NCI-H1417 (cell line): ENCODE measurements at regions not wholly inside any gene's neighbourhood (a gene's known extent, or its start where the extent isn't known, plus 50 kb on each side); places are given as distances from the start of the nearest gene placed in this dataset.
"Not testable (repeated sequence)": the region's sequence is repeated elsewhere in the genome, so short reads cannot be mapped to it uniquely, and the experiment has no call there.

Source experiments
- DNase-seq, 3 experiments: peaks; one replicate each; lab custom pipeline; 2025; lab: John Stamatoyannopoulos, UW

DNA sequence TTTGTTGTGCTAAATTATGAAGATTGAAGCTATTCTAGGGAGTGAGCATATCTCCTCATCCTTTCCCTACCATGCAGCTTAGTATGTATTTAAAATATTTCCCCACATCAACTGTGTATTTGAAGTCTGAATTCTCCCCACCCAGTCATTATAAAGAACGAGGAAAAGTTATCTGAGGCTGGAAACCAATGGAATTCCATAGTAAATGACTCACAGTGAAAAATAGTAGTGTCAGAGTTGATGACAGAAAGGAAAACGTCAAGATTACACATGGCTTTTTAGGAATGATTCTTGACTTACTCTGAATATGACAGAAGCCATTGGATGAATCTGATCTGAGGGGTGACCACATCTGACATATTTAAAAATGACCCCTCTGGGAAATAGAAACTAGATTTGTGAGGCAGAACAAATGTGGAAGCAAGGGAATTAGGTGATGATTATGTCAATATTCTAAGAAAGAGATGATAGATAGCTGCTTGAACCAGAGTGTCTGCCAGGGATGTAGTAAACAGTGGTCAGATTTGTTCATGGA lies 1768.9 kb upstream of the CDH9 start:
- DNase-seq = no peak

- DNase-seq = not testable (repeated sequence)
These were observed 1760.6 kb upstream of the CDH9 start for GRCh38 chr5:28799035-28799434.

GRCh38 chr5:28788954-28789353 lies 1750.6 kb upstream of the CDH9 start:
- DNase-seq = peak in 1 of 3 experiments; percentile 63

DNA sequence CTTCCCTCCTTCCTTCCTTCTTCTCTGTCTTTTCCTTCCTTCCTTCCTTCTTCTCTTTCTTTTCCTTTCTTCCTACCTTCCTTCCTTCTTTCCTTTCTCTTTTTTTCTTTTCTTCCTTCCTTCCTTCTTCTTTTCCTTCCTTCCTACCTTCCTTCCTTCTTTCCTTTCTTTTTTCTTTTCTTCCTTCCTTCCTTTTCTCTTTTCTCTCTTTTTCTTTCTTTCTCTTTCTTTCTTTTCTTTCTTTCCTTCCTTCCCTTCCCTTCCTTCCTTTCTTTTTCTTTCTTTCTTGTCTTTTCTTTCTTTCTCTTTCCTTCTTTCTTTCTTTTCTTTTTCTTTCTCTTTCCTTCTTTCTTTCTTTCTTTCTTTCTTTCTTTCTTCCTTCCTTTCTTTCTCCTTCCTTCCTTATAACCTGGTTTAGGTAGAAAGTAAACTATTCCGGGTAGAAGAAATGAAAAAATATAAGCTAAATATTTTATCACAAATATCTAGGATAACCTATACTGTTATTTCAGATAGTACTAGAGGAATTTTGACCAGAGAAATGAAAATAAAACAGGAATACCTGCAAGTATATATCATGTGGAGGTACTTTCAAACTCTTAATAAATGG lies 1741.8 kb upstream of the CDH9 start:
- no peak for DNase-seq

DNA sequence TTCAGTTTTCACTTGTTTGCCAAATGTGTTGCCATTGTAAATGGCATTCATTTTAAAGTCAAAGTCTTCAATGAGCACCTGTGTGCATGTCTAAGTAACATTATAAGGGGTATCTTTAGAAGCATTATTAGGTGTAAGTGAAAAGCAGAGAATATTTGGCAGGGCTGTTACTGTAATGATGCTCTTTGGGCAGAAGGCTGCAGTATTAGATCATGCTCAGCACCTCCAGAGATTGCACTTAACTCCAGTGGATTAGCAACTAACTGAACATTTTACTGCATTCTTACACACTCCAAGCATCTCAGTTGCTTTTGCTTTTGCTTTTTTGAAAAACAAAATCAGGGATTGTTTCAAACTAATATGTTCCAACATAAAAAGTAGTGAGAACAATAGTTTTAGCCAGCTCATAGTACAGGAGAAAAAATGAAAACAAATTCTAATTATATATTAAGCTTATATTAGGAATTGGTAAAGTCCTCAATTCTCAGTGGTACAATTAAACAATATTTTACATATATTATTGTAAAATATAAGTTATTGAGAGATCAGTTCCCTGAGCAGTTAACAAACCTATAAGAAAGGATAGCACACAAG lies 1740.9 kb upstream of the CDH9 start:
- peak in 2 of 3 experiments; percentile 23 to 73 for DNase-seq

- DNase-seq = no peak
These were observed 1731.9 kb upstream of the CDH9 start for GRCh38 chr5:28770307-28770706.

GRCh38 chr5:28766565-28767158 lies 1728.3 kb upstream of the CDH9 start:
- peak in 2 of 3 experiments; percentile 29 to 85 for DNase-seq

DNA sequence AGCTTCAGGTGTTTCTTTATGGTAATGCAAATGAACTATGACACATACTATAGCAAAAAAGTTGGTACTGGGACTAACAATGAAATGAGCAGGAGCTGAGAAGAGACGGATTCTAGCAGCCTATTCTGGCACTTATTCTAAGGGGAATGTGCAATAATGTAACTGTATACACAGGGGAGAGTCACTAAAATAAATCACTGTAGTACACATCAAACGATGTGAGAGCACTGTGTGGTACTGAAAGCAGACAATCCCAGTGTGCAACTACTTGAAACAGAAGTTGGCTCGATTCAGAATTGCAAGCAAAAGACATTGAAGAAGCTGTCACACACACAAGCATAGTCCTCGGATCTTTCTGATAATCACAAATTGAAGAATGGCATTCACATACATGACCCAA lies 1713.0 kb upstream of the CDH9 start:
- no peak for DNase-seq

- peak in 1 of 3 experiments; percentile 17 for DNase-seq
These were observed 1711.9 kb upstream of the CDH9 start for GRCh38 chr5:28750251-28750650.

- no peak for DNase-seq
These were observed 1710.1 kb upstream of the CDH9 start for GRCh38 chr5:28748446-28748845.

DNA sequence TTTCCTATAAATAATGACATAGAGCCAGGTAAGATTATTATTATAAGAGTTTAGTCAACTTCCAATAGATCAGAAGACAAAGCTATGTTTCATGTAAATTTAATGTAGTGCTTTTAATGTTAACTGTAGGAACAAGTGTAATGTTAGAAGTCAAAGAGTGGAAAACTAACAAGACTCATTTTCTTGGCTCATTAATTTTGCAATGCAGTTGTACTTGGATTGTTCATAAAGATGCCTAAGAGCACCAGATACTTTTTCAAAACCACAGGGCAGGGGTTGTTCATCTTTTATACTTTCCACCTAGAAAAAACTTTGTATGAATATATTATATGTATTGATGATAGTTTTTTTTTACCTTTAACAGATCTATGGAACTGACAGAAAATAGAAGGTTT lies 1705.3 kb upstream of the CDH9 start:
- no peak for DNase-seq

- no peak for DNase-seq
These were observed 1704.8 kb upstream of the CDH9 start for GRCh38 chr5:28743025-28743715.

- no peak for DNase-seq
These were observed 1699.3 kb upstream of the CDH9 start for GRCh38 chr5:28737682-28738081.

GRCh38 chr5:28737222-28737621 lies 1698.8 kb upstream of the CDH9 start:
- no peak for DNase-seq

GRCh38 chr5:28734396-28734795 lies 1696.0 kb upstream of the CDH9 start:
- DNase-seq = no peak

- peak in 2 of 3 experiments; percentile 15 to 85 for DNase-seq
These were observed 1690.7 kb upstream of the CDH9 start for GRCh38 chr5:28729067-28729466.

DNA sequence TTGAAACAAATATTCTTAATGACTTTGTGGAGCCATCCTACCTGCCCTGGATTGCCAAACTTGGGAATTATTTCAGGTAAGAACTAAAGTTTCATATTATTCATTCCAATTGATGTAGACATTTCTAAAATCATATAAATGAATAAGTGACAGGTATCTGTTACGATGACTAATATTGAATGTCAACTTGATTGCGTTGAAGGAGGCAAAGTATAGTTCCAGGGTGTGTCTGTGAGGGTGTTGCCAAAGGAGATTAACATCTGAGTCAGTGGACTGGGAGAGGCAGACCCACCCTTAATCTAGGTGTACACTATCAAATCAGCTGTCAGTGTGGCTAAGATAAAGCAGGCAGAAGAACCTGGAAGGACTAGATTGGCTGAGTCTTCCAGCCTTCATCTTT lies 1688.4 kb upstream of the CDH9 start:
- DNase-seq = no peak

GRCh38 chr5:28725001-28725400 lies 1686.6 kb upstream of the CDH9 start:
- DNase-seq = peak in 1 of 3 experiments; percentile 11

DNA sequence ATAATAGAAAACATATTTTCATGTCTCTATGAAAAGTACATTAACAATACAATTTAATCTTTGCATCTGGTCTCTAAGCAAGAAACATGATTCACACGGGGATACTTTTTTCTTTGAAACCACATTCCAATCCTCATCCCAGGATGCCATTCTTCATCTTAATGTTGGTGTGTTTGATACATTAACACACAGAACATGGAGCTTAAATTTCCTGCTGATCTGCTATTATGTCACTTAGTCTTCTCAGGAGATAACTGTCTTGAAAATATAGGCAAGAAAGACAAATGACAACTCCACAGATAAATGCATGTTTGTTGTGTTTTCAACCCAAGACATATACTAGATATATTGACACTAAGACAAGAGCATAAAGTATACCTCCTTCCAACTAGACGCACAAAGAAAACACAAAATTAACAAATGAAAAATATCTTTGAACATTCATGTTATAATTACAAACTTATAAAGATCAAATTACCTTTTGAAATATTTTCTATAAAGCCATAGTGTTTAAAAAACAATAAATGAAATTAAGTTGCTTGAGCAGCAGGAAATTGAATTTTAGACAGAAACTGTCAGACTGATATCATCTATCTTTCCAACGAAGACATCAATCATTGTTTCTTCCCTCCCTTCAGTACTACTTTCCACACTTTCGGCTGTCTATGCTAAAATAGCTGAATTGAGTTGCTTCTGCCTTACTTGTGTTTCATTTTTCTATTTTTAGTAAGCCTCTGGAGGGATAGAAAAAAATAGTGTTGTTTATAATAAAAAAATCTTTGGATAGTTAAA lies 1676.7 kb upstream of the CDH9 start:
- no peak for DNase-seq

DNA sequence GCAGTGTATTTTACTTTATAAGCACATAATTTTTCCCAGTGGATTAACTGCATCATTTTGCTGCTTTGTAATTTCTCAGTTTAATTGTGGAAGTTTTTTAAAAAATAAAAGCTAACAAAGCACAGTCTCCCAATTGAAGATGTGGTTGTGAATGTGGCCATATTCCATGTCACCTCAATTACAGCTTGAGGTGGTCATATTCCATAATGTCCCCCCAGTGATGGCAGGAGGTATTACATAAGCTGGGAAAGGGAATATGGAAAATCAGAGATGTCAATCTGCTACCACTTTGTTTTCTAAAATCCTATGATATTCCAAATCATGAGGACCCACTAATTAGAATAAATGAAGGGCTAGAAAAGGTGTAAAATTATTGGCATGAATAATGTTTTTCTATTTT lies 1672.0 kb upstream of the CDH9 start:
- DNase-seq = peak in 1 of 3 experiments; percentile 49

GRCh38 chr5:28708472-28708871 lies 1670.1 kb upstream of the CDH9 start:
- DNase-seq = no peak

DNA sequence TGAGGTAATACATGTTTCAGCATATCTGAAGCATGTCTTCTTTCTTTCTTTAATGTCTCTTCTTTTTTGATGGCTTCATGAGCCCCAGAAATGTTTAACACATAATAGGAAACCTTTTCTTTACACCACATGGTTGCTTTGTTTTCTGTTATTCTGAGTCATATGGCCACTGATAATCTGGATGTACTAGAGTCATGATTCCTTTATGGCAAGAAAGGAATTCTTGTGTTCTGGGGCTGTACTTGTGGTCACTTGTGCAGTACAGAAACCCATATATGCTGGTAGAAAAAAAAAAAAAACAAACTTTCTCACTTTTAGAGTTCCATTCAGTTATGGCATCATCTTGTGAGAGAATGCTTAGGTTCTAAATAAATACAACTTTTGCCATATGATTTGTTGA lies 1669.3 kb upstream of the CDH9 start:
- DNase-seq = no peak
